GM19023 (cell line): ENCODE measurements at regions not wholly inside any gene's neighbourhood (a gene's known extent, or its start where the extent isn't known, plus 50 kb on each side); places are given as distances from the start of the nearest gene placed in this dataset.

Source experiments
- ATAC-seq: cut with Tn5 transposase; IDR thresholded peaks from one replicate; pipeline ENCODE4 v1.9.1; 2021; ENCODE audit warnings: mild to moderate bottlenecking, moderate library complexity; ENCODE audit not compliant: unreplicated experiment

DNA sequence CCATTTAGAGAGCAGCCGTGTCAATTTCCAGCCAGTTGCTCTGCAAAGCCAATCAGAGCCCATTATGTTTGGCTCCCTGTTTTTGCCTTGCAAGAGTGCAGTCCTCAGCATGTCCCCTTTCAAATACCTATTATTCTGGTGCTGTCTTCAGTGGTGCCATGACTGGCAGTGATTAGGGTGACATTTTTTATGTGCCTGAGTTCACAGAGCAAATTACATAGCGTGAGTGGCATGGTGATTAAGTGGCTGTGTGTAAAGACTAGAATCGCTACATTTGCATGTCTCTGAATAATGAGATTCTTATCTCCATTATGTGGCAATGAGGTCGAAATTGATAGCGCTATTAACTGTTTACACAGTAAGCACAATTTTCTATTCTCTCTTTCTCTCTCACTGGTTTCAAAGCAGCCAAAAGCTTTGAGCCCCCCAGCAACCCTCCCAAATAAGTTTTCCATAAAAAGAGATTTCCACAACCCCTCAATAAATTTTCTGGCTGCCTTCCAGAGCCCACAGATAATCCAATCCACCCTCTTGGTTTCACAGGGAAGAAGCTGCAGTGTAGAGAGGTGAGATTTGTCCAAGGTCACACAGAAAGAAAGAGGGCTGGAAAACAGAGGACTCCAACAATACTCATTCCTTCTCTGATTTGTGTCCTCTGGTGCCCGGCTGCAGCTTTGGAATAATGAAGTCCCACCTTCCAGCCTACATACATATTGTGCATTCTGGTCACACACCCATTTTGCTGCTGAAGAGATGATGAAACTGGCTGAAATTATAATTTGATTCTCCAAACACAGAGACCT is 58.8 kb upstream of the NUDT4 start:
- no peak for ATAC-seq

DNA sequence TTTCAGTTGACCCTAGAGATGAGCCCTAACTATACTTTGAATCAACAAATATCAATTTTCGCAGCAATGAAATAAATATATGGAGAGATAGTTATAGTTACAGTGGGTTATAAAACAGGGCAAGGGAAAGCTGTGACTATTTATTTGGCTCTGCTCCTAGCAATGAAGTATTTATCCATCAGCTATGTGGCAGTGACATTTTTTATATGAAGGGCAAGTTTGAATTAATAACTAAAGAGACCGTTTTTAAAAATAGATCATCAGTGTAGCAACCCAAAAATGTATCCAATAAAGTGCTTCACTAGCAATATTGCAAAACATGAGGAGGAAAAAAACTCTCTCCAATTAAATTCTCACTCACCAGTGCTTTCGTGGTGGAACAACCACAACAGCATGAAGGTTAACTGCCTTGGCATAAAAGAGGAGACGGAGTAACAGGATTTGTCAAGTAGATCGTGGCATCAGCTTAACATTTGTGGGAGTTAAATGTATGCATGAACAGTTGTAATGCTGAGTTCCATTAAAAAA is 58.1 kb upstream of the NUDT4 start:
- ATAC-seq = no peak

DNA sequence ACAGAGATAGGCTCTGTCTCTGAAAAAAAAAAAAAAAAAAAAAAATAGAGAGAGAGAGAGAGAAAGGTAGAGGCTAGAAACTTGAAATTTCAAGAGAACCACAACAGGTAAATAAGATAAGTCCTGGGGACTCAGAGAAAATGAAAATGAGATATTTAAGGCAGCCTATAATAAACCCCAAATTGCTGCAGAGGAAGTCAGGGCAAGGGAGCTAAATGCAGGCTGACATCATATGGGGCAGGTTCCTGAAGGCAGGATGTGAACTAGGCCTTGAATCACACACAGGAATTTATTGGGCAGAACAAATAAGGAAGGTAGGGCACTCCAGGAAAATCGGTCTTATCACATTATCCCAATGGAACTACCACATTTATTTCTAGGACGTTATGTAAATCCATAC is 54.9 kb upstream of the NUDT4 start:
- no peak for ATAC-seq

DNA sequence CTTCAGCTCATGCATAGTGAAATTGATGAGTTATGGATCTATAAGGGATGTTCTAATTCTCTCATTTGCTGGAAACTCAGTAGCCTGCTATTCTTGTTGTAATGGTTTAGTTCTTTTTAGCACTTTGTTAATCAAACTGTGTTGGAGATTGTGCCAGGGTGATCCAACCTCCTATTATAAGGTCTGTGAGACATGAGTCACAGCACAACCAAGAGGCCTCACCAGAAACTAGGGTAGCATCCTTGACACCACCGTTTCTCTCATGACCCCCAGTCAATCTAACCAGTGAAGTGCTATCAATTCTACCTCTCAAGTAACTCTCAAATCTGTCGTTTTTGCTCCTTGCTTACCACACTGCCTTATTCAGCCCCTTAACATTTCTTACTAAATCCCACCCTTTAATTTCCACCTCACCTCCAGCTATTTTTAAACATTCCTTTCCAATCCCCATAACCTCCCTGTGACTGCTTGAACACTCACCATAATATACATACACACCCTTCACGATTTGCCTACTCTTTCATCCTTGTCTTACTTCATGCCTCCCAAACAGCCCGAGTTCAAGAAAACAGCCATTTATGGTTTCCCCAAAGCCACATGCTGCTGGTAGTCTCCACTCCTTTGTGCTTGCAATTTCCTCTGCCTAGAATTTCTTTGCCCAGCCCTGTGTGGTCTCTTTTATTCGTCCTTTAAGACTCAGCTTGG is 53.9 kb upstream of the NUDT4 start:
- ATAC-seq = no peak

DNA sequence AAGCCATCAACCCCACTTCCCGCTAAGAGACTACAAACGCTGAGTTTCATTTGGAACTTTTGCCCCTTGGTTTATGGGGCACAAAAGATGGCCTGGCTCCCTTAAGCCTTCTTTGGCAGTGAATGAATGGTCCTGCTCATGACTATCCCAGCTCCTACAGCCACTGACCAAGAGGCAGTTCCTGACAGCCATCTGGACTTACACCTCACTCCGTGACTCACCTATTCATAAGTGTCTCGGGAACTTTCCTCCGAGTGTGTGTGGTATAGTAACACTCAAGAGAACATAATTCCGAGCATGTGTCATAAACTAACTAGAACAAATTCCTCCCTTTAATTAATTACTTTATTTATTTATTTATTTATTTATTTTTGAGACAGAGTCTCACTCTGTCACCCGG is 51.9 kb upstream of the NUDT4 start:
- ATAC-seq = no peak
